ENCODE measurements at regions not wholly inside any gene's neighbourhood (a gene's known extent, or its start where the extent isn't known, plus 50 kb on each side); places are given as distances from the start of the nearest gene placed in this dataset.

- DNase-seq (ENCODE audit: low read depth, low spot score) (no peak), FAIRE-seq (no peak)
- Histone ChIP-seq H3K36me3 (ENCODE audit: control insufficient read depth in 2 of 2, extremely low read depth in 1 of 2, insufficient read depth in 2 of 2, low read length in 2 of 2) (no peaks in the 10 kb centered on the region), H3K4me2 (ENCODE audit: insufficient read depth, low read length) (no peak overlapping the region), H3K27me3 (ENCODE audit: control insufficient read depth in 2 of 2, insufficient read depth in 2 of 2, low read length in 2 of 2) (no peaks in the 10 kb centered on the region), H3K9me1 (replicated peaks; ENCODE audit: control insufficient read depth, extremely low read depth, insufficient read depth, low read length) (no peaks in the 10 kb centered on the region), H3K9ac (replicated peaks; ENCODE audit: extremely low read depth, insufficient read depth, low read length) (no peak overlapping the region), H3K9me3 (replicated peaks; ENCODE audit: control insufficient read depth, insufficient read depth, low read length) (no peaks in the 10 kb centered on the region), H4K20me1 (replicated peaks; ENCODE audit: control insufficient read depth, extremely low read depth, insufficient read depth, low read length) (no peaks in the 10 kb centered on the region), H3K4me1 (ENCODE audit: control insufficient read depth, extremely low read depth, insufficient read depth, low read length) (no peaks in the 10 kb centered on the region), H3K27ac (ENCODE audit: insufficient read depth, low read depth, low read length) (no peak overlapping the region), H2AFZ (ENCODE audit: low read depth, low read length) (no peak overlapping the region), H3K79me2 (ENCODE audit: control insufficient read depth, insufficient read depth, low read length) (no peaks in the 10 kb centered on the region), H3K4me3 (replicated peaks in 1 of 3; ENCODE audit: insufficient read depth in 1 of 3, low read depth in 1 of 3, low read length in 3 of 3) (no peak overlapping the region)
- BruUV-seq (replicated peaks): no TSS peak
- dilution Hi-C loops (cut with MboI; ENCODE audit: extremely low pct_ligation_motif_present, low sequenced_read_pairs) (no loop called here), intact Hi-C loops (cut with micrococcal nuclease) (no loop called here)
- ChIA-PET CTCF (interaction anchor here (0.8 to 1.2 kb wide), 2 partner anchors 30 to 34 kb away, joined by 3 read pairs; no protein-coding TSS in a partner anchor), POLR2A (no interaction called here)
- no peak for TF ChIP-seq GATA2 (IDR thresholded peaks at IDR 0.05; ENCODE audit: insufficient read depth, insufficient read length, low read depth, low read length)
Measured at GRCh38 chr2:111219734-111220505, 99.2 kb downstream of the BCL2L11 start.

GRCh38 chr2:111220962-111221361 lies 100.2 kb downstream of the BCL2L11 start:
- Histone ChIP-seq H3K4me2 (ENCODE audit: insufficient read depth, low read length) (no peak overlapping the region), H3K9me3 (replicated peaks; ENCODE audit: control insufficient read depth, insufficient read depth, low read length) (no peaks in the 10 kb centered on the region), H3K9ac (replicated peaks; ENCODE audit: extremely low read depth, insufficient read depth, low read length) (no peak overlapping the region), H3K79me2 (ENCODE audit: control insufficient read depth, insufficient read depth, low read length) (no peaks in the 10 kb centered on the region), H2AFZ (ENCODE audit: low read depth, low read length) (no peak overlapping the region), H3K27me3 (ENCODE audit: control insufficient read depth in 2 of 2, insufficient read depth in 2 of 2, low read length in 2 of 2) (no peaks in the 10 kb centered on the region), H3K9me1 (replicated peaks; ENCODE audit: control insufficient read depth, extremely low read depth, insufficient read depth, low read length) (no peaks in the 10 kb centered on the region), H4K20me1 (replicated peaks; ENCODE audit: control insufficient read depth, extremely low read depth, insufficient read depth, low read length) (no peaks in the 10 kb centered on the region), H3K4me1 (ENCODE audit: control insufficient read depth, extremely low read depth, insufficient read depth, low read length) (no peaks in the 10 kb centered on the region), H3K36me3 (ENCODE audit: control insufficient read depth in 2 of 2, extremely low read depth in 1 of 2, insufficient read depth in 2 of 2, low read length in 2 of 2) (no peaks in the 10 kb centered on the region), H3K4me3 (replicated peaks in 1 of 3; ENCODE audit: insufficient read depth in 1 of 3, low read depth in 1 of 3, low read length in 3 of 3) (no peak overlapping the region), H3K27ac (ENCODE audit: insufficient read depth, low read depth, low read length) (no peak overlapping the region)
- ChIA-PET POLR2A (no interaction called here), CTCF (interaction anchor here (1.2 kb wide), 1 partner anchor 29 kb away, joined by 3 read pairs; no protein-coding TSS in a partner anchor)
- FAIRE-seq: no peak
- BruUV-seq (replicated peaks): no TSS peak
- TF ChIP-seq MYC (IDR thresholded peaks at IDR 0.05; ENCODE audit: low read depth, low read length) (no peak), FOS (IDR thresholded peaks at IDR 0.05; ENCODE audit: borderline replicate concordance, insufficient read depth, low read length) (no peak), POLR2AphosphoS5 (IDR thresholded peaks at IDR 0.05; ENCODE audit: insufficient read depth, low read depth, low read length) (no peak), JUN (IDR thresholded peaks at IDR 0.05; ENCODE audit: borderline replicate concordance, insufficient read depth, insufficient read length, low read depth) (no peak), CTCF (IDR thresholded peaks at IDR 0.05; ENCODE audit: extremely low read depth in 1 of 2, insufficient read depth in 1 of 2, low read depth in 1 of 2, low read length in 2 of 2) (no peak), EZH2 (IDR thresholded peaks at IDR 0.05; ENCODE audit: borderline replicate concordance, low read depth, low read length, severe bottlenecking) (no peak), MAX (IDR thresholded peaks at IDR 0.05; ENCODE audit: insufficient read depth, insufficient read length) (no peak), GATA2 (IDR thresholded peaks at IDR 0.05; ENCODE audit: insufficient read depth, insufficient read length, low read depth, low read length) (no peak), POLR2A (IDR thresholded peaks at IDR 0.05; ENCODE audit: low read depth, low read length) (no peak)
- no peak for DNase-seq (ENCODE audit: low read depth, low spot score)
- intact Hi-C loops (cut with micrococcal nuclease): no loop called here
- dilution Hi-C loops (cut with MboI; ENCODE audit: extremely low pct_ligation_motif_present, low sequenced_read_pairs): no loop called here
